HG02763 (cell line): ENCODE measurements at regions not wholly inside any gene's neighbourhood (a gene's known extent, or its start where the extent isn't known, plus 50 kb on each side); places are given as distances from the start of the nearest gene placed in this dataset.
"Not testable (repeated sequence)": the region's sequence is repeated elsewhere in the genome, so short reads cannot be mapped to it uniquely, and the experiment has no call there.

Experiments used
- ATAC-seq: cut with Tn5 transposase; IDR thresholded peaks from one replicate; pipeline ENCODE4 v1.9.1; 2021; ENCODE audit warnings: mild to moderate bottlenecking, moderate library complexity; ENCODE audit not compliant: unreplicated experiment

DNA sequence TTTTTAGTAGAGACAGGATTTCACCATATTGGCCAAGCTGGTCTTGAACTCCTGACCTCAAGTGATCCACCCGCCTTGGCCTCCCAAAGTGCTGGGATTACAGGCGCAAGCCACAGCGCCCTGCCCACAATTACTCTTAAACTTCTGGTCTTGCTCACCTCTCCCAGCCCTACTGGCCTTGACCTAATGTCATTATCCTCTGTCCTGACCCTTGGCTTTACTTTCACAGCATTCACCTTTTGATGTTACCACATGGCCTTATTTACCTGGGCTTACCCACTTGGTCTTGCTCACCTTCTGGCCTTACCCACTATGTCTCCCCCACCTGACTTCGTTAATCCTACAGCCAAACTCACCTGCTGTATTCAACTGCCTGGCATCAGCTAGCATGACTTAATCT is 105.9 kb downstream of the IL12A start:
- no peak for ATAC-seq

DNA sequence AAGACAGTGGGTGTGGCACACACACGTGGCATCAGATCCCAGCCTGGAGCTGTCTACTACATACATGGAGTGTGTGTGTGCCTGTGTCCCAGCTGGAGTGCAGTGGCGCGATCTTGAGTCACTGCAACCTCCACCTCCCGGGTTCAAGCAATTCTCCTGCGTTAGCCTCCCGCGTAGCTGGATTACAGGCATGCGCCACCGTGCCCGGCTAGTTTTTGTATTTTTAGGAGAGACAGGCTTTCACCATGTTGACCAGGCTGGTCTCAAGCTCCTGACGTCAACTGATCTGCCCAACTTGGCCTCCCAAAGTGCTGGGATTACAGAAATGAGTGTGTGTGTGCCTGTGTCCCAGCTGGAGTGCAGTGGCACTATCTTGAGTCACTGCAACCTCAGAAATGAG is 108.8 kb downstream of the IL12A start:
- no peak for ATAC-seq

DNA sequence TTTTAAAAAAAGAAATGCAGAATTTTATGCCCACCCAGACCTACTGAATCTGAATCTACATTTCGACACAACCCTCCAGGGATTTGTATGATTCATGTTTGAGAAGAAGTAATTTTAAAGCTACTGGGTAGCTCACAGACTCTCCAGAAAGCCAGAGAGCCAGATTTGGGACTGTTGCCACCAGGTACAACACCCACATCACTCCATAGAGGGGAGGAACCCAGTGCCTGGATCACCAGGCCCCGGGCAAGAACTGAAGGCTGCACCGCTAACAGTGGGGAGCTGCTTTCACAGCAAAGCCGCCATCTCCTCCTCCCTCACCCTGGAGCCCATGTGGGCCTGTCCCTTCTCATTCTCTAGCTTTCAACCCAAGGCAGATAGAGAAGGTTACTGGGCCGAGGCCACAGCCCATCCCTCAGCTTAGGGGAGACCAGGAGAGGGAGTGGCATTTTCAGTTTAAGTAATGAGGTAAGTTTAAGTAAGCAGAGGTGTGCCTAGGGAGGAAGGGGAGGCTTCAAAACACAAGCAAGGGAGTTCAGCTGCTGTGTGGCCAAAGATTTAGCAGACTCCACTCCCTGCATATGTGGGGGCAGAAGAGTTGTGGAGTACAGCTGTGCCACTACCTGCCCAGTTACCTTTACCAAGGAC is 109.8 kb downstream of the IL12A start:
- ATAC-seq: no peak

DNA sequence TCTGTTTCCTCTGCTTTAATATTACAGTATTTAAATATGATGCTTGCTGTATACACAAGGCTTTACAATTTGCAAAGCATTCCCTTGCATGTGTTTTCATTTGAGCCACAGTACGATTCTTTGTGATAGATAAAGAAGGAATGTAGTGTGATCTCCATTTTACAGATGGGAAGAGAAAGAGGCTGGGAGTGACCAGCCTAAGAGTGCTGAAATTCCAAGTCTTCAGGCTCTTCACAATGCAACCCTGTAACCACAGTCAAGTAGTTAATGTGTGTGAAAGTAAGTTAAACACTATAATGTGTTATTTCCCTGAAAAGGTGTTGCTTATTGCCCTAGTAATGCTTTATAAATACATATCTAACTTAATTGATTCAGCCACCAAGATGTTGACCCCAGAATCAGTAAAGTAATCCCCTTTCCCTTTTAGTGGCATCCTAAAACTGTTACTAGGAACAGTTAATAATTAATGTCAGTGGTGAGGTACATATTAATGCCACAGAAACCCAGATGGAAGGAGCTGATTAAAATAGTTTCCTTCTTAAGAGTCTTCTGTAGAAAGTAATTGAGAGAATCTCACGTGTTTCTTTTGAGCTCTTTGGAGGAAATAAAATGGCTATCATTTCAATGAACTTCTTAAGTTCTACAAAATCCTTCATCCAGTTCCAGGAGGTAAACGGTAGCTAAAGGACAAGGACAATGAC is 110.4 kb downstream of the IL12A start:
- no peak for ATAC-seq

DNA sequence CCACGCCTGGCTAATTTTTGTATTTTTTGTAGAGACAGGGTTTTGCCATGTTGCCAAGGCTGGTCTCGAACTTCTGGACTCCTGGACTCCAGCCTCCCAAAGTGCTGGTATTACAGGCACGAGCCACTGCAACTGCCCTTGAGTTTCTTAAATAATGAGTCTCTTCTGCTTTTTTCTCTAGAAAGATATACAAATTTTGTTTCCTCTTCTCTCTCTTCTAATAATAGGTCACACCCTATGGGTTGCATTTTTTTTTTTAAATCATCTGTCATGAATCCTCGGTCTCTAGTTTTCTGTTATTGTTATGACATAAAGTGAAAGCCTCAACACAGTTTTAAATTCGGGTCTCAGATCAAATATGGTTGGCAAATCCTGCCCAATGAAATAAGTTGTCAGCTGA is 111.2 kb downstream of the IL12A start:
- ATAC-seq: no peak

DNA sequence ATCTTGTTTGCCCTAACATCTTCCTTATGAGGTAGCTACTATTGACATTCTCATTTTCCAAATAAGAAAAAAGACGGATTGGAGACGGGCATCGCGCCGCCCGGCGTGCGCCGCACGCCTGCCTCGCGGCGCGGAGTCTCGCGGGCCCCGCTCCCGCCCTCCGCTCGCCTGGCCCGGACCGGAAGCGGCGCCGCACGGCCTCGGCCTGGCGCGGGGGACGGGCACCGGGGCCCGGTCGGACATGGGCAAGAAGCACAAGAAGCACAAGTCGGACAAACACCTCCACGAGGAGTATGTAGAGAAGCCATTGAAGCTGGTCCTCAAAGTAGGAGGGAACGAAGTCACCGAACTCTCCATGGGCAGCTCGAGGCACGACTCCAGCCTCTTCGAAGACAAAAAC is 112.0 kb downstream of the IL12A start:
- ATAC-seq: no peak

DNA sequence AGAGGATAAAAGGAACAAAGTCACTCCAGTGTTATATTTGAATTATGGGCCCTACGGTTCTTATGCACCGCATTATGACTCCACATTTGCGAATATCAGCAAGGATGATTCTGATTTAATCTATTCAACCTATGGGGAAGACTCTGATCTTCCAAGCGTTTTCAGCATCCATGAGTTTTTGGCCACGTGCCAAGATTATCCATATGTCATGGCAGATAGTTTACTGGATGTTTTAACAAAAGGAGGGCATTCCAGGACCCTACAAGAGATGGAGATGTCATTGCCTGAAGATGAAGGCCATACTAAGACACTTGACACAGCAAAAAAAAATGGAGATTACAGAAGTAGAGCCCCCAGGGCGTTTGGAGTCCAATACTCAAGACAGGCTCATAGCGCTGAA is 113.4 kb downstream of the IL12A start:
- ATAC-seq: not testable (repeated sequence)

DNA sequence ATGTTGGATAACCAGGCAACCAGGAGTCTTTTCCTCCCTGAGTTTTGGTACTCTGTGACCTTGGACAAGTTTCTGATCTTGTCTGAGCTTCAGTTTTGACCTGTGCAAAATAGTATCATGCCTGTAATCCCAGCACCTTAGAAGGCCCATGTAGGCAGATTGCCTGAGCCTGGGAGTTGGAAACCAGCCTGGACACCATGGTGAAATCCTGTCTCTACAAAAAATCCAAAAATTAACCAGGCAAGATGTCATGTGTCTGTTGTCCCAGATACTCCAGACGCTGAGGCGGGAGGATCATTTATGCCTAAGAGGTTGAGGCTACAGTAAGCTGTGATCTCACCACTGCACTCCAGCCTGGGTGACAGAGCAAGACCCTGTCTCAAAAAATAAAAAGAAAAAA is 114.8 kb downstream of the IL12A start:
- no peak for ATAC-seq

DNA sequence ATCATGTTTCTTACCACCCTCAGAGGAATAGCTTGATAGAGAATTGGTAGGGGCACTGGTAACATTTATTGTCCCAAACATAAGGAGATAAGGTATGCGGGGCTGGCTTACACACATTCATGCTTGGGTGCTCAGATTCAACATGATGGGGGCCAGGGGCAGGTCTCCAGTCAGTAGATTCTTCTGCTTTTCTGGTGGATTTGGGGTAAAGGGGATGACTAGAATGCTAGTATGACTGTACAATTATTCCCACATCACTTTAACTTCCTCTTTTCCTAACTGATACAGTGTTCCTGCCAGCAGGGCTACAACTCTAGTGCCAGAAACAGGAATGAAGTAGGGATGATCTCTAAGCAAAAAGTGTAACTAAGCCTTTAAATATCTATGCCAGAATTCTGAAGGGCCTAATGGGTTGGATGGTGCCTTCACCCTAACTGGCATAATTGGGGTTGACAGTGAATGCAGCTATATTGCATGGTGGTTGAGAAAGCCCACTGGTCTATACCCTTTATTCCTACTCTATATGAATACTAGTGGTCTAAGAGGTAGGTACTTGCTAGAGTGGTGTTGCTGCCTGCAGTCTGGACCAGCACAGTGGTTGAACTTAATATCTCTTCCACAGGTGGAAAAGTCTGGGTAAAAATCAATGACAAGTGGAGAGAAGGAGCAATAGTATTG is 117.4 kb downstream of the IL12A start:
- ATAC-seq: no peak

DNA sequence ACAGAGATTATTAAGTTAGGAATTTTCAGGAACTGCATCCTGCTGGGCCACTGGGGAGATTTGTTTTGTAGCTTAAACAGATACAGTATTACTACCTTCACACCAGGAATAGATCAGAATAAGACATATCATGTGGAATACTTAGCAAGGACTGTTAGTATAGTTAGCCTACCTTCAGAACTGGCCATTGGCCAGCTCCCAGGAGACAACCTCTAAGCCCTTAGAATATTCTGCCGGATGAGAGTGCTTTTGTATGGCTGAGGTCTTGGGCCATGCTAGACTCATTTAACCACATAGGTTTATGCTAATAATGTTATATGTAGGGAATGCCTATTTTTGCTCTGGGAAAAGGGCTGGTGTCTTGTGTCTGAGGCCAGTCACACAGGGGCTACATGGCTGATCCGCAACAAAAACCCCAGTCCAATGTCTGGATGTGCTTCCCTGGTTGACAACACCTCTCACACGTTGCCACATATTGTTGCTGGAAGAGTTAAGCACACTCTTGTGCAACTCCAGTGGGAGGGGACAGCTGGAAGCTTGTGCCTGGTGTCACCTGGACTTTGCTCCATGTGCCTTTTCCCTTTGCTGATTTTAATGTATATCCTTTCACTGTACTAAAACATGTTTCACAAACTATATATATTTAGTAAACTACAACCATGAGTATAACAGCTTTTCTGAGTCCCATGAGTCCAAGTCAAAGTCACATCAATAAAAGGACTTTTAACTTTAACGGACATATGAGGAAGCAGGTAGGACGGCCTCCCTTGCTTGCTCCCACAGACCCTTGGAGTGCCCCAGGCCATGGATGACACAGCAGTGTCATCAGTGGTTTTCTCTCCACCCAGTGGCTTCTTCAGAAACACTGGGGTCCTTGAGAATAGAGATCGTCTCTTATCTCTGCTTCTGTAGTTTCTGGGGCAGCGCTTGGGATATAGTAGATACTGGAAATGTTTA is 118.0 kb upstream of the C3orf80 start:
- no peak for ATAC-seq

DNA sequence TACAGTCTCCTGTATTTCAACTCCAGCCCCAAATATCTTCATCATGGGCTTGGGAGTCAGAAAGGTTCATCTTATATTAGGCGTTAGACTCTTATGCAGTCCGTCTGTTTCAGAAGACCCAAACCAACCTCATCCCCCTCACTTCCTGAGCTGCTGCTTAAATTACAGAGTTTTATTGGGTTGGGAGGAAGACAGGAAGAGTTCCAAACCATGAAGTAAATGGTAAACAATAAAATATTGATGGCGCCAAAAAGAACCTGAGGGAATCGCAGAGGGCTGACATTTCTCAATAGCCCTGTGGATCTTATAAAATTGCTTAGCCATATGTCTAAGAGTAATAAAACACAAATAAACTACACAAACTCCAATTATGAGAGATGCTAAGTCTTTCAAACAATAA is 116.9 kb upstream of the C3orf80 start:
- no peak for ATAC-seq

DNA sequence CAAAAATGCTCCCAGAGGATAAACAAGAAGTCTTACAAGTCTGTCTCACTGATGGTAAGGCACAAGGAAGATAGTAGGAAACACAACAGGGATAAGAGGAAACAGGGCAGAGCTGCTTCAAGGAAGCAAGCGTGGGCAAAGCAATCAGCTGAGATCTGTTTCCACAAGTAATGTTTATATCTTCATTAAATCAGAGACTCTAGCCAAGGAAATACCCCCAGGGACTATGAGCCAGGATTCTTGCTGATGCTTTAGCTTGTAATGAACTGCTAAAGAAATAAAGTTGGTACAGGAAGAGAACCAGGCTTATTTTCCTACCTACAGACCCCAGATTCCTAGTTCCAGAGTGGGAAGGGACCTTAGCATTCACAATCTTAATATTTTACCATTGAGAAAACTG is 112.7 kb upstream of the C3orf80 start:
- ATAC-seq: no peak

DNA sequence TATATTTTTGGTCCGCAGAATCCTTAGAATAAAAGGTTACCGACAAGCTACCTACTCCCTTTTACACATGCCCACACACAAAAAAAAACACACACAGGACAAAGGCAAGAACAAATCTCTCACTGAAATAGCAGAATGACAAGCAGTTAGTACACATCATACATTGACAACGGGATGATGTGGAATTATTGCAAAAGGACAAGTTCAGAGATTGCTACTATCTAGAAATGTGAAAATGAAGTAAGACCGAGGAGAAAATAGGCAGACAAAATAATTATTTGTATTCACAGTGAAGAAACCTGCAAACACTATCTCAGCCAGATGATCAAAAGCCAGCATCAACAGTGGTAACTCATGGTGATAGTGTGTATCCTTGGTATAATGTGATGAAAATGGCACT is 112.2 kb upstream of the C3orf80 start:
- ATAC-seq: no peak

DNA sequence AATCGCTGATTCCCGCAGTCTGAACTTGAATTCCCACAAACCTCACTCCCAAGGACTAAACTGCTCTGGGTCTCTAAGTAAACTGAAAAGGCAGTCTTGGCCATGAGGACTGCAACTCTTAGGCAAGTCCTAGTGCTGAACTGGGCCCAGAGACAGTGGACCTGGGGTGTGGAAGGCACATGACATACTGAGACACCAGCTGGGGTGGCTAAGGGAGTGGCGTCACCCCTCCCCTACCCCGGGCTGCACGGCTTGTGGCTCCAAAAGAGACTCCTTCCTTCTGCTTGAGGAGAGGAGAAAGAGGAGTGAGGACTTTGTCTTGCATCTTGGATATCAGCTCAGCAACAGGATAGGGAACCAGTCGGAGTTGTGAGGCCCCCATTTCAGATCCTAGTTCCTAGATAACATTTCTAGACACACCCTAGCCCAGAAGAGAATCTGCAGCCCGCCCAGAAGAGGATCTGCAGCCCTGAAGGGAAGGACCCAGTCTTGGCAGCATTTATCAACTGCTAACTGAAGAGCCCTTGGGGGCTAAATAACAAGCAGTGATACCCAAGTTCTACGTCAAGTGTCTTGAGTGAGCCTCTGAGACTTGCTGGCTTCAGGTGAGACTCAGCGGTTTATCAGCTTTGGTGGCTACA is 110.7 kb upstream of the C3orf80 start:
- no peak for ATAC-seq

DNA sequence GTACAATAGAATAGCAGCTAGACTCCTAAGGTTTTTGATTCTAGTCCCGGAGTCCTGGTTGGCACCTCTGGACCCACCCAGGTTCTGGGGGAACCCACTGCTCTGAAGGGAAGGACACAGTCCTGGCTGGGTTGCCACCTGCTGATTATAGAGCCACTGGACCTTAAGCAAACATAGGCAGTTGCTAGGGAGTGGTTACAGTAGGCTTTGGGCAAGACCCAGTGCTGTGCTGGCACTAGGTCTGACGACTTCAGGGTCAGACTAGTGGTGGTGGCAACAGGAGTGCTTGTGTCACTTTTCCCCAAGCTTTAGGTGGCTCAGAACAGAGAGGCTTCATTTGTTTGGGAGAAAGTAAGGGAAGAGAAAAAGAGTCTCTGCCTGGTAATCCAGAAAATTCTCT is 109.8 kb upstream of the C3orf80 start:
- ATAC-seq: no peak

DNA sequence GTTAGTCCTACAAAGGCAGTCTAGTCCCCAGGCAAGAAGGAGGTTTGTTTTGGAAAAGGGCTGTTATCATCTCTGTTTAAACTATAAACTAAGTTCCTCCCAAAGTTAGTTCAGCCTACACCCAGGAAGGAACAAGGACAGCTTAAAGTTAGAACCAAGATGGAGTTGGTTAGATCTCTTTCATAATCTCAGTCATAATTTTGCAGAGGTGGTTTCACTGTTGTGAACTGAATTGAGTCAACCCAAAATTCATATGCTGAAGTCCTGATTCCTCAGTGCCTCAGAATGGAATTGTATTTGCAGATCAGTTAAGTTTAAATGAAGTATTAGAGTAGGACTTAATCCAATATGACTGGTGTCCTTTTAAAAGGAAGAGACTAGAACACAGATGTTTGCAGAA is 101.0 kb upstream of the C3orf80 start:
- no peak for ATAC-seq

DNA sequence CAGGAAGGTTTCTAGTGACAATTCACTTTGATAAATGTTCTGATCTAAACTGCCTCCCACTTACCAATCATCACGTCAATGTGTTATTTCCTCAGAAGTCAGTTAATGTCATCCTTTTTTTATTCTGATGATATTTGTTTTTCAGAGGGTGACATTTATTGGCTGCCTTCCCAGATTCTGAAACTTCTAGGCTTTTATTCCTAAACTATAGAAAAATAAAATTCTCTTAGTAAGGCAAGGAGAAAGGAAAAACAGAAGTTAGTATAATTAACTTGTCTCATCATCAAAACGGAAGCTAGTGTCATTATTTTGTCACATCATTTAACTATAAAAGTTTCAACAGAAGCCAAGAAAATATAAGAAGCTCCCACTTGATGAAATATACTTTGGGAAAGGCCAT is 100.0 kb upstream of the C3orf80 start:
- ATAC-seq: no peak

DNA sequence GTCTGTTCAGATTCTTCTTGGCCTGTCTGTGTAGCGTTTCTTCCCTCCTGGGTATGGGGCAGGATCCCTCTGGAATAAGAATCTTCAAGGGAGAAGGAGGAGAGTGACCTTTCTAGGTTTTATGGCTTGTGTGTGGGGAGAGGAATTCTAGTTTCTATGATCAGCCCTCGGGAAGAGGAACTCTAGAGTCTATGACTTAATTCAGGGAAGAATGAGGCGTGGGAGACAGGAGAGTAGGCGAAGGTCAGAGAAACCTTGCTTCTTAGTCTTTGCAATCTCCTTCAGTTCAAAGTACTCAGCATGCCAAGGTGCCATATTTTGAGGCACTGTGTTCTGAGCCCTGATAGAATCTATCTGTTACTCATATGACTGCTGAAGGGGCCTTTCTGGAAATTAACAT is 99.2 kb upstream of the C3orf80 start:
- no peak for ATAC-seq

DNA sequence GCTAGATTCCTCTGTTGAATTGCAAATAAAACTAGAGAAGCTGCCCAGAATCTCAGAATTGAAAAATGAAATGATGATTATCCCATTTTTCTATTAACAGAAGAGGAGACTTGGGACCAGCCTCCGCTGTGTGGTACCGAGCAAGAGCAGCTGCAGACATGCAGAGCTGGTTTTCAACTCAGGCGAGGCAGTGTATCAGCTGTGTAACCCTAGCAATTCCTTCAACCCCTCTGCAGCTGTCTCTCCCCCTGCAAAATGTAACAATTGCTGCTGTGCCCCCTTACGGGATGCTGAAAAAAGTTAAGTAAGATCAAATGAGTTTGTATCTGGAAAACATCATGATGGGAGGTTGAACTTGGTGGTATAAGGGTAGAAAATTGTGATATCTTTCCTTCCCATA is 98.5 kb upstream of the C3orf80 start:
- no peak for ATAC-seq

DNA sequence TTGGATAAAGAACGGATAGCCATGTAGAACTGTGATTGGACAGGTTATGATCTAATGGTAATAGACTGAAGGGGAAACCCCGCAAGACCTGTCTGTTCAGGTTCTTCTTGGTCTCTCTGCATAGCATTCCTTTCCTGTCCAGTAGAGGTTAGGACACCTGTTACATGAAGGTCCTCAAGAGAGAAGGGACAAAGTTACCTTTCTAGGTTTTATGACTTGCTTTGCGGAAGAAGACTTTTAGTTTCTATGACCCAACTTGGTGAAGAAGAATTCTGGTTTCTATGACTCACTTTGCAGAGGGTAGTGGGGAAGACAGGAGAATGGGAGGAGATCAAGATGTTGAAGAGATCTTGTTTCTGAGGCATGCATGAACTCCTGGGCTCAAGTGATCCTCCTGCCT is 97.9 kb upstream of the C3orf80 start:
- no peak for ATAC-seq

DNA sequence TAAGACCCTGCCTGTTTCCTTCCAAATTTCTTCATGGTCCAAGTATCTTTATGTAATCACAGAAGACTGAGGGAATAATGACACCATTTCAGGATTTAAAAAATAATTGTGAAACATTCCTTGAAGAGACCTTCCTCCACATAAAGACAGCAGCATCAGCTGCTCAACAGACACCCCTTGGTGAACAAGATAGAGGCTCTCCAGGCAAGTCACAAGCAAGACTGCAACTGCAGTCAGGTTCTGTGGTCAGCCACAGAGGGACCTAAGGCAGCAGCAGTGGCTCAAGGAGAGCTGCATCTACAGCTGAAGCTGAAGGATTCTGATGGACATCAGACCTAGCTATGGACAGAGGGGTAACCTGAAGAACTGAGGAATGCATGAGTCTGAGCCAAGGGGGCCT is 97.2 kb upstream of the C3orf80 start:
- no peak for ATAC-seq
